GM19238 (cell line): ENCODE measurements at regions not wholly inside any gene's neighbourhood (a gene's known extent, or its start where the extent isn't known, plus 50 kb on each side); places are given as distances from the start of the nearest gene placed in this dataset.

Experiments used
- DNase-seq: peaks from one replicate; pipeline ENCODE4 v3.0.0; 2011; ENCODE audit warnings: low spot score; ENCODE audit not compliant: insufficient read length

GRCh38 chr13:77480066-77480465, 55.4 kb upstream of the SCEL start:
- no peak for DNase-seq

GRCh38 chr13:77479326-77479725, 56.2 kb upstream of the SCEL start:
- DNase-seq: no peak

- DNase-seq: no peak
These were observed 58.1 kb upstream of the SCEL start for GRCh38 chr13:77477299-77477848.

GRCh38 chr13:77476456-77476855, 59.0 kb upstream of the SCEL start:
- DNase-seq: no peak

- DNase-seq: no peak
These were observed 60.0 kb upstream of the SCEL start for GRCh38 chr13:77475345-77476084.

- no peak for DNase-seq
These were observed 64.5 kb upstream of the SCEL start for GRCh38 chr13:77470986-77471385.

- no peak for DNase-seq
These were observed 68.6 kb upstream of the SCEL start for GRCh38 chr13:77466753-77467422.

GRCh38 chr13:77465603-77466195, 69.8 kb upstream of the SCEL start:
- DNase-seq: no peak

- no peak for DNase-seq
These were observed 75.3 kb upstream of the SCEL start for GRCh38 chr13:77460195-77460594.

GRCh38 chr13:77459592-77459991, 75.9 kb upstream of the SCEL start:
- no peak for DNase-seq

- no peak for DNase-seq
These were observed 76.8 kb upstream of the SCEL start for GRCh38 chr13:77458736-77459135.

- no peak for DNase-seq
These were observed 77.5 kb upstream of the SCEL start for GRCh38 chr13:77457966-77458365.

GRCh38 chr13:77456271-77456670, 79.2 kb upstream of the SCEL start:
- DNase-seq: no peak

GRCh38 chr13:77449265-77449664, 86.2 kb upstream of the SCEL start:
- no peak for DNase-seq

- DNase-seq: no peak
These were observed 86.8 kb upstream of the SCEL start for GRCh38 chr13:77448689-77449088.

GRCh38 chr13:77443511-77443910, 92.0 kb upstream of the SCEL start:
- no peak for DNase-seq

- DNase-seq: no peak
These were observed 98.2 kb upstream of the SCEL start for GRCh38 chr13:77437267-77437666.

GRCh38 chr13:77434289-77434688, 101.2 kb upstream of the SCEL start:
- no peak for DNase-seq

- DNase-seq: no peak
These were observed 104.1 kb upstream of the SCEL start for GRCh38 chr13:77431449-77431848.

GRCh38 chr13:77430377-77430951, 103.6 kb upstream of the MYCBP2 start:
- no peak for DNase-seq

- peak; percentile 12 for DNase-seq
These were observed 102.6 kb upstream of the MYCBP2 start for GRCh38 chr13:77429320-77430142.
